GM19035 (cell line): ENCODE measurements at regions not wholly inside any gene's neighbourhood (a gene's known extent, or its start where the extent isn't known, plus 50 kb on each side); places are given as distances from the start of the nearest gene placed in this dataset.

Source experiments
- ATAC-seq: cut with Tn5 transposase; IDR thresholded peaks from one replicate; pipeline ENCODE4 v1.9.1; 2021; ENCODE audit not compliant: unreplicated experiment

GRCh38 chr2:120913972-120914838, 178.5 kb downstream of the GLI2 start:
- no peak for ATAC-seq

DNA sequence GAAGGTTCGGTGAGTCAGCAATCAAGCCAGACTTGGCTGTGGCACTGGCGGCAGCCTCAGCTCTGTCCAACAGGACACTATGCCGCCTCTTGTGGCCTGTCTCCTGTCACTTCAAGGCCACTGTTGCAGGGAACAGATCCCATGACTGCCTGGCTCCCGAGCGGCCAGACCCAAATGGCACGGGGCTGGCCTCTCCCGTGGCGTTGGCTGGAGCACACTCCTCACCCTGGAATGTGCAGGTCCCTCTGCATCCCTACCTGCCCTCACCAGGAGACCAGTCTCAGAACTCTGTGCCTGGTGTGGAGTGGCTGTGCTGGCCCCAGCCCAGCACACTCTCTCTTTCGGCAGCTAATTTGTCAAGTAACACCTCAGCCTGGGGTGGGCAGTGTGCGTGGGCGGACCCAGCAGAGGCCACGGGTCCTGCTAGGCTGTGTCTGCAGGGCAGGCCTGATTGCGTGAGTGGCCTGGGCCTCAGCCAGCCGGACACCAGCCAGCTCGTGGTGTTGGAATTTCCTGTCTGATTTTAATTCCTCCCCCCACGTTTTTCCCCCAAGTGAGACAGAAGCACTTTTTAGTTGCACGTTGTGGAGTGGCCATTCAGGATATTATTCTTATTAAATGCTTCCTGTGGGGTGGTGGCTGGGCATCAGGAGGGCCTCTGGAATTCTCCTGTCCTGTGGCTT, 179.3 kb downstream of the GLI2 start:
- no peak for ATAC-seq

DNA sequence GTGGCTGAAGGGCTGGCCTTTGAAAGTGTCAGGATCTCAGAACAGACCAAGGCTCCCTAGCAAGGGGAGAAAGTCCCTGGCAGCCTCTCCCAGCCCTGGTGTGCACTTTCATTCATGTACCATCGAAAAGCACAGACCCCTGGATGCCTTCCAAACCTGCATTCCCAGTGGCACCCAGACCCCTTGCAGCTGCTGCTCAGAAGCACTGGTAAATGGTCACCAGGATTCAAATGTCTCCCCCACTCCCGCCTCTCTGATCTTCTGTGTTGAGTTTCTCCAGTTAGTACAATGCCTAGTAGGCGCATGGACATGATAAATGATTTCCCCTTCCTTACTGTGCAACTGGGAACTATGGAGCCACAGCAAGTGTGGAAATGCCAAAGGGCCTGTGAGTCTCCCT, 180.0 kb downstream of the GLI2 start:
- ATAC-seq = no peak

- ATAC-seq = no peak
Observed at GRCh38 chr2:120916446-120916845, 180.8 kb downstream of the GLI2 start.

DNA sequence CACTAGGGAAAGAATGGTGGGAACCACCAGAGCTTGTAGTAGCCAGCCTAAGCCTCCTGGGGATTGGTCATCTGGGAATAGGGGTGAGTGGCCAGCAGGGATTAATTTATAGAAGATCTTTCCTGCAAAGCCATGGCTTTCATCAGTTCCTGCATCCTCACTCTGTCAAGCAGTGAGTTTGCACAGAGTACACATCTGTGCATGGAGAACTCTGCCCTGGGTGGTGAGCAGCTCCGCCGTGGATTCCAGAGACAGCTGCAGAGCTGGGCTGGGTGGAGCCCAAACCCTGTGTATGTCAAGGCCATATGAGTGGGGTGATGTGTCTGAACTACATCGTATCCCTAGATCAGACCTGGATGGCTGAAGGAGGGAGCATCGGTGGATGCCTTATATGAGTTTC, 182.2 kb downstream of the GLI2 start:
- ATAC-seq = no peak

DNA sequence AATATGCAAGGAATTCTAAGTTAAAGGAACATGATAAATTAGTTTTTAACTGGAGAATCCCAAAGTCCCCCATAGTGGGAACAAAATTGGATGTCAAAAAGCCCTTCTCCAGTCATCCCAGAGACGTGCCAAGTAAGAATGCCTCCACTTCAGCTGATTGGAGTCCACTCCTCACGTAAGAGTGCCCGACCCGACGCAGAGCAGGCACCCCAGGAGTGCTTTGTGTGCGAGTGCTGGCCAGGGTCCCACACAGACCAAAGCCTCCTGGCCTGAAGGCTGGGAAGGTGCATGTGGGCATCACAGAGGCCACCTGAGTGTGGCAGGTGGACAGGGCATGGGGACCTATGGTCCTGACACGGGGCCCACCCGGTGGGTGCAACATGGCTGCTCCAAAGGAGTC, 183.5 kb downstream of the GLI2 start:
- no peak for ATAC-seq

- no peak for ATAC-seq
Observed at GRCh38 chr2:120919771-120920453, 184.2 kb downstream of the GLI2 start.

- no peak for ATAC-seq
Observed at GRCh38 chr2:120920454-120921148, 184.9 kb downstream of the GLI2 start.

- no peak for ATAC-seq
Observed at GRCh38 chr2:120921457-120921856, 185.8 kb downstream of the GLI2 start.

DNA sequence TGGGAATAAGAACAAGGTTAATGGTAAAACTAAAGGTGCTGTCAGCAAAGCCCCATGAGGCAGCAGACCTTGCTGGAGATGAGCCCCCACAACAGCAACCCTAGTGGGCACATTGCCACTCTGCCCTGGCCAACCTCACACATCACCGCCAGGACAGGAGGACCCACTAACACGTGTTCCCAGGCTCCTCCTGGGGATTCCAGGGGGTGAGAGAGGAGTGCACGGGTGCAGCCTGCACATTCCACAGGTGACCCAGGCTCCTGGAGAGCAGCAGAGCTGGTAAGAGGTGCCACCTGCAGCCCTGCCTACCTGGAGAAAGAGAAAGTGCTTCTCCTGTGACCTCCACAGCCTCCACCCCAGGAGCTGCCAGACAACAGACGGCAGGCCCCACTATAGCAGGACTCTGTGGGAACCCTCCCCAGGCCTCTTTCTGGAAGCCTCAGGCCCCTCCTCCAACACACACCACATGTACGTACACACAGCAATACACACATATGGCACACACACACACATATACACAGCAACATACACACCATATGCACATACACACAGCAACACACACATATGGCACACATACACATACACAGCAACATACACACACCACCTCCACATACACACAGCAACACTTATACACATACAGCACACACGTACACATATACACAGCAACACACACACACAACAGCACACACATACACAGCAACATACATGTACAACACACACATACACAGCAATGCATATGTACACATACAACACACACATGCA, 187.1 kb downstream of the GLI2 start:
- ATAC-seq = no peak

GRCh38 chr2:120923426-120923825, 187.8 kb downstream of the GLI2 start:
- no peak for ATAC-seq

DNA sequence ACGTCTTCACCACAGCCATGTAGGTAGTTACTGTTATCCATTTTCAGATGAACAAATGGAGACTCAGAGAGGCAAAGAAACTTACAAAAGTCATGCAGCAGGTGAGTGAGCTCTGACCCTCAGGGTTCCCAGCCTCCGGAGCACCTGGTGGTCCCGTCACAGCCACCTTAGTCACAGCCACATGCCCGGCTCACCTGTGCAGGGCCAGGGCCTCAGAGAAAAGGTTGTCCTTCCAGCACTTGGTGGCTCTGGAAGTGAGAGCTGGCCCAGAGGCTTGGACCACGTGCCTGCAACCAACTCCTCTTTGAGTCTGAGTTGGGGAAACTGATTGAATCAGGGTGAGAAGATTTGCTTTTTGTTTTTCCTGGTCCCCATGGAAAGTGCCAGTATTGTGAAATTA, 189.3 kb downstream of the GLI2 start:
- no peak for ATAC-seq

- ATAC-seq = no peak
Observed at GRCh38 chr2:120926463-120927264, 191.0 kb downstream of the GLI2 start.

GRCh38 chr2:120927265-120927628, 191.6 kb downstream of the GLI2 start:
- ATAC-seq = no peak

- ATAC-seq = no peak
Observed at GRCh38 chr2:120929829-120930228, 194.2 kb downstream of the GLI2 start.

DNA sequence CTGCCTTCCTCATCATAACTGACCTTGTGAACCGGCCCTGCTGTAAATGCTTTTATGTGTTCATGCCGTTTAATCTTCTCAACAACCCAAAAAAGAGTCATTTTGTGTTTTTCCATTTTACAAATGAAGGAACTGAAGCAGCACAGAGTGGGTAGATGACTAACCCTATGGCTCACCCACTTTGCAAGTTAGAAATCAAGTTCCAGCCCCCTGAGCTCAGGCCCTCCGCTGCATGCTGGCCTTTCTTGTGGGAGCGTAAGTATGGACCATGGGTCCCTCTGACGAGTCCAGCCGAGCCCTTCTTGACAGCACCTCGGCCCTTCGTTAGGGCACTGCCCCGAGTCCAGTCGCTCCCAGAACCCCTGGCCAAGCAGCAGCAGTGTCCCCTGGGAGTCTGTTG, 194.6 kb downstream of the GLI2 start:
- no peak for ATAC-seq

DNA sequence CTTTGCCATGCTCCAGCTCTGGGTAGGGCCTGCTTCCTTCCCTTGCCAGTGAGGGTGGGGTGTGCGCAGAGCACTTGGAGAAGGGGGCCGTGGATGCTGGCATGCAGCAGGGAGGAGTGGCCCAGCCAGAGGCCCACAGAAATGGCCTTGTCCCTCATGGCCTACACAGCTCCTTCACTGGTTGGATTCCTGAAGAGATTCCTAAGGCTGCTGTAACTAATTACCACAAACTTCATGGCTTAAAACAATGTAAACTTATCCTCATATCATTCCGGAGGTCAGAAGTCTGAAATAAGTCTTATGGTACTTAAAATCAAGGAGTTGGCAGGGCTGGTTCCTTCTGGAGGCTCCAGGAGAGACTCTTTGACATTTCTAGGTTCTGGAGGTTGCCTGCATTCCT, 195.2 kb downstream of the GLI2 start:
- ATAC-seq = no peak

- no peak for ATAC-seq
Observed at GRCh38 chr2:120932472-120932871, 196.8 kb downstream of the GLI2 start.

DNA sequence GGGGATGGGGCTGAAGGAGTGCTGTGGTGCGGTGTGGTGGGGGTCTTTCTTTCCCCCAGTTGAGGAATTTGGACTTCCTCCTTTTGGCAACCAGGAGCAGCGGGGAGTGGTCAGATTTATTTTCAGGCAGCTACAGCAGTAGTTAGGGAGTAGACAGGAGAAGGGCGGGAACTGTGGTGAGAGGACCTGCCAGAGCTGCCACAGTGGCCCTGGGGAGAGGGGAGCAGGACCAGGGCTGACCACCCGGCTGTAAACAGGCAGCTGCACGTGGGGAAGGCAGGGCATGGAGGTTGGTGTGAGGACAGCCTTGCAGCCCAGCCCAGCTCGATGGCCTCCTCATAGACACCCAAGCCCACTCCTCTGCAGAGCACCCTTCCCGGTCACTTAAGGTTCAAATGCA, 197.2 kb downstream of the GLI2 start:
- no peak for ATAC-seq
